PC-3 (cell line): ENCODE measurements at regions not wholly inside any gene's neighbourhood (a gene's known extent, or its start where the extent isn't known, plus 50 kb on each side); places are given as distances from the start of the nearest gene placed in this dataset.

Source experiments
- ATAC-seq: fragments of 200-7000 bp; cut with Tn5 transposase; 2 replicates; pipeline ENCODE4 v1.9.1; 2020; ENCODE audit warnings: mild to moderate bottlenecking, moderate library complexity
- BruUV-seq: library from RNA; stranded (reverse); fragments of 400-500 nt; replicated peaks from 2 replicates; lab custom pipeline; 2021; lab: Mats Ljungman, UMichigan
- CTCF ChIA-PET: fragments of 300-600 bp; sonication (Branson Sonifier 250); formaldehyde crosslinking; loops from one replicate; lab custom pipeline; 2022; ENCODE audit warnings: antibody characterized with exemption; lab: Charles Lee
- POLR2A ChIA-PET: fragments of 300-600 bp; sonication (Branson Sonifier 250); formaldehyde crosslinking; loops from one replicate; lab custom pipeline; 2022; ENCODE audit warnings: antibody characterized with exemption; ENCODE audit not compliant: unreplicated experiment; lab: Charles Lee
- DNase-seq: peaks from one replicate; pipeline ENCODE4 v3.0.0-alpha.2; 2015
- H2AFZ ChIP-seq: fragments of 300-600 bp; sonication (generic); 2 replicates; pipeline ENCODE4 v1.6.0; 2016; ENCODE audit warnings: antibody characterized with exemption, low read length
- H3F3A ChIP-seq: fragments of 300-600 bp; sonication (generic); one replicate; pipeline ENCODE4 v1.6.0; 2017; ENCODE audit warnings: antibody characterized with exemption, low read length, control low read depth, mild to moderate bottlenecking; ENCODE audit not compliant: unreplicated experiment
- H3K27ac ChIP-seq: fragments of 300-600 bp; sonication (generic); 2 replicates; pipeline ENCODE4 v1.5.1; 2016; ENCODE audit warnings: mild to moderate bottlenecking, low read length
- H3K27me3 ChIP-seq: fragments of 300-600 bp; sonication (generic); 2 replicates; pipeline ENCODE4 v1.6.1; 2016; ENCODE audit warnings: low read length, mixed read lengths
- H3K36me3 ChIP-seq: fragments of 300-600 bp; sonication (generic); 2 replicates; pipeline ENCODE4 v1.6.1; 2016; ENCODE audit warnings: low read depth, mixed run types, low read length, mixed read lengths
- H3K4me1 ChIP-seq: fragments of 300-600 bp; sonication (generic); 2 replicates; pipeline ENCODE4 v1.5.1; 2016; ENCODE audit warnings: low read length; ENCODE audit not compliant: insufficient read depth
- H3K4me2 ChIP-seq: fragments of 300-600 bp; sonication (generic); 2 replicates; pipeline ENCODE4 v1.6.0; 2016; ENCODE audit warnings: low read length
- H3K4me3 ChIP-seq: fragments of 300-600 bp; sonication (generic); 2 replicates; pipeline ENCODE4 v1.5.1; 2016; ENCODE audit warnings: mild to moderate bottlenecking, low read length, mixed read lengths
- H3K79me2 ChIP-seq: fragments of 300-600 bp; sonication (generic); 2 replicates; pipeline ENCODE4 v1.6.1; 2017; ENCODE audit warnings: low read length, mixed read lengths
- H3K9ac ChIP-seq: fragments of 300-600 bp; sonication (generic); 2 replicates; pipeline ENCODE4 v1.6.0; 2016; ENCODE audit warnings: mild to moderate bottlenecking, low read length
- H3K9me2 ChIP-seq: fragments of 300-600 bp; sonication (generic); replicated peaks from 2 replicates; pipeline ENCODE4 v1.6.1; 2016; ENCODE audit warnings: mixed run types, low read length, mixed read lengths
- H3K9me3 ChIP-seq: fragments of 300-600 bp; sonication (generic); 2 replicates; pipeline ENCODE4 v1.6.1; 2016; ENCODE audit warnings: low read length, mixed read lengths
- H4K20me1 ChIP-seq: fragments of 300-600 bp; sonication (generic); 2 replicates; pipeline ENCODE4 v1.6.1; 2016; ENCODE audit warnings: low read length, mixed read lengths
- CTCF ChIP-seq: fragments of 300-600 bp; sonication (generic); conservative IDR thresholded peaks from 2 replicates; pipeline ENCODE4 v1.5.1; 2017; ENCODE audit warnings: antibody characterized with exemption, low read depth, mild to moderate bottlenecking, low read length
- EZH2 ChIP-seq: fragments of 300-600 bp; sonication (generic); IDR thresholded peaks from one replicate; pipeline ENCODE4 v1.6.1; 2017; ENCODE audit warnings: antibody characterized with exemption, mild to moderate bottlenecking, low read length; ENCODE audit not compliant: unreplicated experiment
- EZH2phosphoT487 ChIP-seq: fragments of 300-600 bp; sonication (generic); IDR thresholded peaks from 2 replicates; pipeline ENCODE4 v1.6.1; 2018; ENCODE audit warnings: mild to moderate bottlenecking, antibody characterized with exemption, low read length, borderline replicate concordance
- intact Hi-C: fragments of 100-400 bp; cut with micrococcal nuclease; formaldehyde crosslinking; loops from 2 replicates; pipeline ENCODE4 v1.9.0; 2023

GRCh38 chr13:97852181-97852874, 101.1 kb upstream of the IPO5 start:
- intact Hi-C loops: no loop called here
- H3K27me3 ChIP-seq: no peaks in the 10 kb centered on the region
- no peak overlapping the region for H2AFZ ChIP-seq
- no peaks in the 10 kb centered on the region for H3K9me3 ChIP-seq
- no peak overlapping the region for H3K9ac ChIP-seq
- H3K27ac ChIP-seq: no peak overlapping the region
- ChIA-PET CTCF (no interaction called here), POLR2A (no interaction called here)
- DNase-seq (no peak), ATAC-seq (no peak)
- H4K20me1 ChIP-seq: no peaks in the 10 kb centered on the region
- H3K4me1 ChIP-seq: peaks cover 21% of the 10 kb centered on the region
- H3K36me3 ChIP-seq: no peaks in the 10 kb centered on the region
- no peak for TF ChIP-seq CTCF
- TF ChIP-seq EZH2phosphoT487: no peak
- TF ChIP-seq EZH2: no peak
- BruUV-seq: no TSS peak
- H3K4me2 ChIP-seq: no peak overlapping the region
- no peaks in the 10 kb centered on the region for H3K9me2 ChIP-seq
- no peaks in the 10 kb centered on the region for H3F3A ChIP-seq
- H3K4me3 ChIP-seq: no peak overlapping the region
- no peaks in the 10 kb centered on the region for H3K79me2 ChIP-seq

- DNase-seq (peak; percentile 59), ATAC-seq (peak; percentile 62)
- CTCF ChIA-PET: interaction anchor here (0.6 kb wide), 1 partner anchor 16 kb away, joined by 6 read pairs; no protein-coding TSS in a partner anchor
- peak overlapping the region; percentile 12 for H2AFZ ChIP-seq
- POLR2A ChIA-PET: no interaction called here
- no peaks in the 10 kb centered on the region for H3K9me2 ChIP-seq
- peaks cover 21% of the 10 kb centered on the region for H3K4me1 ChIP-seq
- no peaks in the 10 kb centered on the region for H3K27me3 ChIP-seq
- BruUV-seq: no TSS peak
- peak overlapping the region; percentile 28 for H3K27ac ChIP-seq
- no peaks in the 10 kb centered on the region for H3K36me3 ChIP-seq
- H3K9ac ChIP-seq: no peak overlapping the region
- H3K4me2 ChIP-seq: peak overlapping the region; percentile 50
- H4K20me1 ChIP-seq: no peaks in the 10 kb centered on the region
- H3K9me3 ChIP-seq: no peaks in the 10 kb centered on the region
- no peaks in the 10 kb centered on the region for H3K79me2 ChIP-seq
- TF ChIP-seq EZH2 (no peak), EZH2phosphoT487 (no peak), CTCF (no peak)
- no peak overlapping the region for H3K4me3 ChIP-seq
- H3F3A ChIP-seq: no peaks in the 10 kb centered on the region
- intact Hi-C loops: no loop called here
Measured at GRCh38 chr13:97853550-97853949, 99.9 kb upstream of the IPO5 start.
